GM12878 (cell line): ENCODE measurements at regions not wholly inside any gene's neighbourhood (a gene's known extent, or its start where the extent isn't known, plus 50 kb on each side); places are given as distances from the start of the nearest gene placed in this dataset.

Source experiments
- ATAC-seq: fragments of 200-7000 bp; cut with Tn5 transposase; 3 replicates; pipeline ENCODE4 v1.9.1; 2020; ENCODE audit warnings: mild to moderate bottlenecking, moderate library complexity
- BruUV-seq: library from RNA; stranded (reverse); fragments of 400-500 nt; replicated peaks from 2 replicates; lab custom pipeline; 2021; lab: Mats Ljungman, UMichigan
- CTCF ChIA-PET: fragments of 300-600 bp; sonication (Branson Sonifier 250); formaldehyde crosslinking; extraction: SDS; loops from one replicate; lab custom pipeline; 2021; ENCODE audit warnings: inconsistent platforms; lab: Yijun Ruan, JAX
- POLR2A ChIA-PET: fragments of 350-600 bp; formaldehyde crosslinking; extraction: SDS; loops from one replicate; lab custom pipeline; 2021; ENCODE audit warnings: inconsistent platforms; lab: Charles Lee
- RAD21 ChIA-PET: fragments of 300-600 bp; sonication (Branson Sonifier 250); formaldehyde crosslinking; loops from one replicate; lab custom pipeline; 2023; ENCODE audit warnings: antibody characterized with exemption; ENCODE audit not compliant: unreplicated experiment; lab: Charles Lee
- SMC1A ChIA-PET: fragments of 300-600 bp; sonication (Branson Sonifier 250); formaldehyde crosslinking; loops from one replicate; lab custom pipeline; 2023; ENCODE audit not compliant: unreplicated experiment, uncharacterized antibody; lab: Charles Lee
- DNase-seq: peaks from one replicate; pipeline ENCODE4 v3.0.0-alpha.2; 2011; ENCODE audit warnings: low read depth, low spot score
- FAIRE-seq: peaks from 3 replicates; lab custom pipeline; 2011; peaks lifted over from hg19 to GRCh38; lab: Jason Lieb, UNC
- H2AFZ ChIP-seq: 2 replicates; pipeline ENCODE4 v1.6.0; 2011; ENCODE audit warnings: low read depth, low read length, control low read depth; ENCODE audit not compliant: control insufficient read depth
- H3K27ac ChIP-seq: 2 replicates; pipeline ENCODE4 v1.5.1; 2011; ENCODE audit warnings: control low read depth; ENCODE audit not compliant: control insufficient read depth, insufficient read depth
- H3K27me3 ChIP-seq, 2 experiments: replicated peaks in 1 of 2; 2 replicates each; pipeline versions ENCODE4 v1.6.0 to v1.6.1; 2011; ENCODE audit warnings: low read length in 1 of 2; ENCODE audit not compliant: control insufficient read depth in 2 of 2, insufficient read depth in 2 of 2
- H3K36me3 ChIP-seq, 2 experiments: 2 replicates each; pipeline ENCODE4 v1.5.1; 2011; ENCODE audit warnings: low read length in 1 of 2; ENCODE audit not compliant: control insufficient read depth in 2 of 2, insufficient read depth in 2 of 2
- H3K4me1 ChIP-seq: 2 replicates; pipeline ENCODE4 v1.6.1; 2011; ENCODE audit warnings: mild to moderate bottlenecking, low read length, moderate library complexity, mixed read lengths; ENCODE audit not compliant: control insufficient read depth, insufficient read depth
- H3K4me2 ChIP-seq: 2 replicates; pipeline ENCODE4 v1.6.0; 2011; ENCODE audit warnings: control low read depth; ENCODE audit not compliant: control insufficient read depth, insufficient read depth
- H3K4me3 ChIP-seq: fragments of 200-600 bp; sonication (generic); 2 replicates; pipeline ENCODE4 v1.5.1; 2016
- H3K79me2 ChIP-seq: 2 replicates; pipeline ENCODE4 v1.6.0; 2011; ENCODE audit warnings: low read length; ENCODE audit not compliant: control insufficient read depth, insufficient read depth
- H3K9ac ChIP-seq: 2 replicates; pipeline ENCODE4 v1.8.0; 2011; ENCODE audit warnings: low read length, control low read depth, mixed read lengths; ENCODE audit not compliant: control insufficient read depth, insufficient read depth
- H3K9me3 ChIP-seq: replicated peaks from 3 replicates; pipeline ENCODE4 v1.5.1; 2011; ENCODE audit warnings: mild to moderate bottlenecking, low read length; ENCODE audit not compliant: control insufficient read depth, insufficient read depth
- H4K20me1 ChIP-seq: 2 replicates; pipeline ENCODE4 v1.6.0; 2011; ENCODE audit not compliant: control insufficient read depth, insufficient read depth
- CEBPB ChIP-seq, 2 experiments: fragments of 150-350 bp in 1 of 2; IDR thresholded peaks; 2 replicates each; pipeline ENCODE4 v1.6.1; 2012 to 2014; ENCODE audit warnings: low read depth in 2 of 2, low read length in 2 of 2, borderline replicate concordance in 1 of 2, inconsistent platforms in 1 of 2
- CHD4 ChIP-seq: fragments of 200-600 bp; sonication (generic); IDR thresholded peaks from 2 replicates; pipeline ENCODE4 v1.6.1; 2016; ENCODE audit warnings: mild to moderate bottlenecking
- CREB1 ChIP-seq: IDR thresholded peaks from 2 replicates; pipeline ENCODE4 v1.6.1; 2012; ENCODE audit warnings: low read depth, mild to moderate bottlenecking, inconsistent platforms
- DPF2 ChIP-seq: fragments of 450-650 bp; IDR thresholded peaks from 2 replicates; pipeline ENCODE4 v1.6.1; 2017; ENCODE audit warnings: mild to moderate bottlenecking
- E4F1 ChIP-seq: fragments of 450-650 bp; IDR thresholded peaks from 2 replicates; pipeline ENCODE4 v1.6.1; 2018; ENCODE audit warnings: borderline replicate concordance, mild to moderate bottlenecking; ENCODE audit not compliant: partially characterized antibody
- EGR1 ChIP-seq, 2 experiments: IDR thresholded peaks; 1 replicate in 1 of 2; 2 replicates in 1 of 2; pipeline ENCODE4 v1.6.1; 2011 to 2012; ENCODE audit warnings: low read depth in 2 of 2, low read length in 2 of 2, borderline replicate concordance in 1 of 2, mild to moderate bottlenecking in 1 of 2, moderate library complexity in 1 of 2
- FOS ChIP-seq: IDR thresholded peaks from 3 replicates; pipeline ENCODE4 v1.6.1; 2011; ENCODE audit warnings: borderline replicate concordance; ENCODE audit not compliant: insufficient read length; ENCODE audit errors: extremely low read depth
- NR2C1 ChIP-seq: fragments of 450-650 bp; IDR thresholded peaks from 2 replicates; pipeline ENCODE4 v1.6.1; 2017; ENCODE audit warnings: antibody characterized with exemption, mild to moderate bottlenecking, moderate library complexity
- RUNX3 ChIP-seq: IDR thresholded peaks from 2 replicates; pipeline ENCODE4 v1.6.1; 2012; ENCODE audit warnings: low read length, inconsistent platforms
- ZBTB33 ChIP-seq: fragments of 450-650 bp; IDR thresholded peaks from 2 replicates; pipeline ENCODE4 v1.6.1; 2017; ENCODE audit warnings: mild to moderate bottlenecking
- WGBS: methylation state at CpG from one replicate; pipeline ENCODE4 v1.1.6; 2016; ENCODE audit warnings: low lambda C conversion rate; ENCODE audit not compliant: insufficient replicate concordance, insufficient coverage; ENCODE audit errors: missing lambda C conversion rate; 5-methylcytosine and 5-hydroxymethylcytosine counted together
- in situ Hi-C: fragments of 300-500 bp; cut with MboI; formaldehyde crosslinking; loops from 9 replicates; pipeline ENCODE4 v1.14.3; 2018; ENCODE audit warnings: mixed read lengths
- intact Hi-C: fragments of 100-400 bp; cut with micrococcal nuclease; formaldehyde crosslinking; loops from one replicate; pipeline ENCODE4 v1.14.2; 2022; ENCODE audit not compliant: unreplicated experiment

DNA sequence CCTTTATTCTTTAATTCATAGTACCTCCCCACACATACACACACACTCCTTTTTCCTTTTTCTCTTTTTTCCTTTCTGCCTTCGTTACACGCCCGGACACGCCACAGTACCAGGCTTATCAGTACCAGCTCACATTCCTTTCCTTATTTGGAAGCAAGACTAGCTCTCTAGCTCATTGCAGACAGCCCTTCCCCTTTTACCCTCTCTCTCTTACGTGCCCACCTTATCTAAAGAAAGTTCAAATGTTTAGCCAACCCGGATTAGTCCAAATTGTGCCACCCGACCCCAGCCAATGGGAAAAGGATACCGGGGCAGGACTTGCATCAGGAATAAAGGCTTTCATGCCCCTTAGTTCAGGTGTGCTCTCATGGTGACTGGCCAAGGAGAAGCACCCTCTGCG, 194.7 kb upstream of the VCX3A start:
- H3K27me3 ChIP-seq, result no peaks in the 10 kb centered on the region
- CTCF ChIA-PET, result no interaction called here
- in situ Hi-C loops, result loop anchor here (25.0 kb wide), 1 partner anchor 1208 kb away; the partner anchor contains the start of gene PNPLA4
- H3K4me1 ChIP-seq, result no peaks in the 10 kb centered on the region
- no peak overlapping the region for H2AFZ ChIP-seq
- intact Hi-C loops, result no loop called here
- no TSS peak for BruUV-seq
- H3K36me3 ChIP-seq, result no peaks in the 10 kb centered on the region
- no peak overlapping the region for H3K4me3 ChIP-seq
- DNase-seq, result no peak
- TF ChIP-seq DPF2 (no peak), E4F1 (no peak), FOS (no peak), CHD4 (no peak), NR2C1 (no peak), CREB1 (no peak)
- H3K9ac ChIP-seq, result no peak overlapping the region
- POLR2A ChIA-PET, result no interaction called here
- 75% methylated on average over 9 of the region's 9 CpGs for WGBS
- SMC1A ChIA-PET, result no interaction called here
- H3K4me2 ChIP-seq, result no peak overlapping the region
- H3K79me2 ChIP-seq, result no peaks in the 10 kb centered on the region
- H3K27ac ChIP-seq, result no peak overlapping the region
- ATAC-seq, result no peak
- H3K9me3 ChIP-seq, result no peaks in the 10 kb centered on the region; the same call in 1 of the 3 replicates
- RAD21 ChIA-PET, result no interaction called here
- no peak for FAIRE-seq
- H4K20me1 ChIP-seq, result no peaks in the 10 kb centered on the region

GRCh38 chrX:6718766-6719165, 183.8 kb upstream of the VCX3A start:
- H3K4me3 ChIP-seq, result no peak overlapping the region
- no peaks in the 10 kb centered on the region for H4K20me1 ChIP-seq
- SMC1A ChIA-PET, result interaction anchor here (0.6 to 1.9 kb wide), 5 partner anchors 9 to 686 kb away, joined by 3 to 5 read pairs (median 3); no protein-coding TSS in a partner anchor
- no peak overlapping the region for H3K27ac ChIP-seq
- DNase-seq (no peak), ATAC-seq (no peak), FAIRE-seq (no peak)
- RAD21 ChIA-PET, result no interaction called here
- POLR2A ChIA-PET, result no interaction called here
- intact Hi-C loops (no loop called here), in situ Hi-C loops (no loop called here)
- no peaks in the 10 kb centered on the region for H3K27me3 ChIP-seq
- H3K4me2 ChIP-seq, result no peak overlapping the region
- 35% methylated on average over 6 of the region's 6 CpGs for WGBS
- CTCF ChIA-PET, result no interaction called here
- no peak overlapping the region for H2AFZ ChIP-seq
- no peaks in the 10 kb centered on the region for H3K4me1 ChIP-seq
- no peaks in the 10 kb centered on the region for H3K79me2 ChIP-seq
- no peak overlapping the region for H3K9ac ChIP-seq
- no peaks in the 10 kb centered on the region; the same call in 2 of the 3 replicates for H3K9me3 ChIP-seq
- TF ChIP-seq EGR1 (IDR thresholded peaks at IDR 0.05; ENCODE audit: borderline replicate concordance in 1 of 2, low read depth in 2 of 2, low read length in 2 of 2) (no peak), CEBPB (IDR thresholded peaks at IDR 0.05; ENCODE audit: borderline replicate concordance in 1 of 2, low read depth in 2 of 2, low read length in 2 of 2) (no peak), RUNX3 (peak; percentile 14; the same call in 1 of the 2 replicates), ZBTB33 (0 out of 2 replicates have a peak, but pooled peaks have one; percentile 52)
- H3K36me3 ChIP-seq, result no peaks in the 10 kb centered on the region
- no TSS peak for BruUV-seq
